NOMO-1 treated with DMSO at 0.1 percent for 48 hours (cell line): ENCODE measurements at regions not wholly inside any gene's neighbourhood (a gene's known extent, or its start where the extent isn't known, plus 50 kb on each side); places are given as distances from the start of the nearest gene placed in this dataset.

Experiments
- DNase-seq: peaks from one replicate; lab custom pipeline; 2025; ENCODE audit not compliant: unreplicated experiment; lab: John Stamatoyannopoulos, UW

- no peak for DNase-seq
Observed at GRCh38 chr9:4921449-4921848, 63.6 kb upstream of the JAK2 start.

DNA sequence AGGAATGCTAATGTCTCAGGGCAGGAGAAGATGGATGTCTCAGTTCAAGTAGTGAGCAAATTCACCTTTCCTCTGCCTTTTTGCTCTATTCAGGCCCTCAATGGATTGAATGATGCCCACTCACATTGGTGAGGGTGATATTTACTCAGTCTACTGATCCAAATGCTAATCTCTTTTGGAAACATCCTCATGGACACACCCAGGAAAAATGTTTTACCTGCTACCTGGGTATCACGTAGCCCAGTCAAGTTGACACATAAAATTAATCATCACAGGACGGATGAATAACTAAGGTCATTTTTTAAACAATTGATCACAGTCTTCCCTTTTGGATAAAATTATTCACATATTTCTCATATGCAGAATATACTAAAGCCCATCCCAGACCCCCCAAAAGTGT is 63.0 kb upstream of the JAK2 start:
- no peak for DNase-seq

DNA sequence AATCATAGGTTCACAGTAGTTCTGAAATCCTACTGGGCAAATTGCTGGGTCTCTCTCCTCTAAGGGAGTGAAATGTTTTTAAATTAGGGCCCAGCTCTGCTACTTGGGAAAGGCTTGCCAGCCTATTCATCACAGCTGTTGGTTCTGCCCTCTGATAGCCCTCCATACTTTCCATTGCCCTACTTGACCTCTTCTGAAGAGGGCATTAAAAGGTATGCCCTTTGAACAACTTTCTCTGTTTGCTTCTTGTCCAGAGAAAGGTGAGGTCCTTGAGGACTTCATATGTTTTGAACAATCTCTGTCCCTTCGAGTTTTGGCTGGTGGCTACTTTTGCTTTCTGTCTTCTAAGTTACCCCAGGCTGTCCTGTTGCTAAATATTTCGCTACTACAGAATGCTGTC is 62.3 kb upstream of the JAK2 start:
- no peak for DNase-seq

GRCh38 chr9:4923141-4923540 is 61.9 kb upstream of the JAK2 start:
- DNase-seq, result no peak

- DNase-seq, result peak; percentile 5
Observed at GRCh38 chr9:4923580-4924544, 61.2 kb upstream of the JAK2 start.

DNA sequence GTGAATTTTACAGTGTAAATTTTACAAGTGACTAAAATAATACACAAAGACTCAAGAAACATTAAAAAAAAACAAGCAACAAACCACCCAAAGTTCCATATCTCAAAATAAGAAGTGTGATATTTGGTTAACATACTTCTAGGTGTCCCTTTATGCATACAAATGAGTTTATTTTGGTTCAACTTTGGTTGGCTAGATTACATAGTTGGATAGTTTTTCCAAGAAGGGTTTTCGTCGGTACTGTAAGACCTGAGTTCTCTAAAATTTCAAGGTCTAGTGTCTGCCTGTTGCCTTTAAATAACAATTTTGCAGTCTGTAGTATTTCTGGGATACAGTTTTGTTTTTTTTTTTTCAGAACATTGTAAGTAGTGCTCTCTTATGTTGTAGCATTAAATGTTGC is 58.8 kb upstream of the JAK2 start:
- no peak for DNase-seq

GRCh38 chr9:4927043-4927471 is 58.0 kb upstream of the JAK2 start:
- no peak for DNase-seq

DNA sequence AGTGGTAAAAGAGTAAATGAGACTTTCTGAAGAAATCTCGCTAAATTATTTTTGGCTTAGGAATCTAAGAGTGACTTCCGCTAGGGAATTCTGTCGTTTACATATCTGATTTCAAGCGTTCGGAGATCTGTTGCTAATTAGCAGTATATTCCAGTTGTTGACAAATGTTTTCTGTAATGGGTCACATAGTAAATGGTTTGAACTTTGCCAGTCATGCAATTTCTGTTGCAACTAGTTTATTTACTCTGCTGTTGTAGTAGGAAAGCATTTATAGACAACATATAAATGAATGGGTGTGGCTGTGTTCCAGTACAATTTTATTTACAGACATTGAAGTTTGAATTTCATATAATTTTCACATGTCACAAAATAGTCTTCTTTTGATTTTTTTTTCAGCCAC is 57.4 kb upstream of the JAK2 start:
- DNase-seq, result no peak

- peak; percentile 1 for DNase-seq
Observed at GRCh38 chr9:4929917-4930316, 55.2 kb upstream of the JAK2 start.

DNA sequence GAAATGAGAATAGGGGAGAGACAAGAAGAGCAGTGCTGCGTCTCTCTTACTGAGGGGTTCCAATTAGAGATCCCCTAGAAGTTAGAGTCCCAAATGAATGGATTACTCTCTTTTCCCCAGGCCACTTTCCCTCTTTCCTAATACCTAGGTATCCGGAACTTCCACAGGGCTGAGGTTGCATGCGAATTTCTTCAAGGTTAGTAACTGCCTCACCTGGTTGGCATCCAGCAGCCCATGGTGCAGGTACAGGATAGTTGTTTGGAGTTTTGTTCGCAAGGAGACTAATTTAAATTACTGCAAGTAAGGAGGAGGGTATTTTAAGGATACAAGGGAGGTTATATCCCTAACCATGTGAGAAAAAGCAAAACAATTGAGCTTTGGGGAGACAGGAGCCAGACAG is 52.4 kb upstream of the JAK2 start:
- DNase-seq, result no peak

DNA sequence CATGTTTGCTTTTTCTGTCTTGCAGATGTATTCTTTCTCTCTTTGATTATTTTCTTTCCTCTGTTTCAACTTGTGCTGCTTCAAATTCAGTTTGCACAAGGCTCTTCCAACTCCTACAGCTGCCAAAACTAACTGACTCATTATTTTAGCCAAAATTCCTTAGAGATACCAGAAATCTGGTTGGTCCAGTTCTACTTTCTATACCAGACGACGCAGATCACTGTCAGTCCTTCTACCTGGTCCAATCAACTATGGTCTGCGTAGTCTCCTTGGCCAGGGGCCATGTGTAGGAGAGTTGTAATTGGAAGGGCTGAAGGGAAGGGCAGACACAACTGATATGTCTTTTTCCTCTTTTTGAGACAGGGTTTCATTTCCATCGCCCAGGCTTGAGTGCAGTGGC is 51.9 kb upstream of the JAK2 start:
- DNase-seq, result no peak

DNA sequence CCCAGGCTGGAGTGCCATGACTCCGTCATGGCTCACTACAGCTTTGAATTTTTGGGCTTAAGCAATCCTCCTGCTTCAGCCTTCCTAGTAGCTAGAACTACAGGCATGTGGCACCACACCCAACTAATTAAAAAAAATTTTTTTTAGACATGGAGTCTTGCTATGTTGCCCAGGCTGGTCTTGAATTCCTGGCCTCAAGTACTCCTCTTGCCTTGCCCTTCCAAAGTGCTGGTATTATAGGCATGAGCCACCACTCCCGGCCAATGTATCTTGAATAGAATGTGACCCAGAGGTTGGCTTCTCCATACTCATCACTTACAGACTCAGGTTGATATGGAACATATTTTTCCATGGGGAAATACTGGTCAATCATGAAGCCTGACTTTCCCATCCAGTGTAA is 51.2 kb upstream of the JAK2 start:
- DNase-seq, result no peak

DNA sequence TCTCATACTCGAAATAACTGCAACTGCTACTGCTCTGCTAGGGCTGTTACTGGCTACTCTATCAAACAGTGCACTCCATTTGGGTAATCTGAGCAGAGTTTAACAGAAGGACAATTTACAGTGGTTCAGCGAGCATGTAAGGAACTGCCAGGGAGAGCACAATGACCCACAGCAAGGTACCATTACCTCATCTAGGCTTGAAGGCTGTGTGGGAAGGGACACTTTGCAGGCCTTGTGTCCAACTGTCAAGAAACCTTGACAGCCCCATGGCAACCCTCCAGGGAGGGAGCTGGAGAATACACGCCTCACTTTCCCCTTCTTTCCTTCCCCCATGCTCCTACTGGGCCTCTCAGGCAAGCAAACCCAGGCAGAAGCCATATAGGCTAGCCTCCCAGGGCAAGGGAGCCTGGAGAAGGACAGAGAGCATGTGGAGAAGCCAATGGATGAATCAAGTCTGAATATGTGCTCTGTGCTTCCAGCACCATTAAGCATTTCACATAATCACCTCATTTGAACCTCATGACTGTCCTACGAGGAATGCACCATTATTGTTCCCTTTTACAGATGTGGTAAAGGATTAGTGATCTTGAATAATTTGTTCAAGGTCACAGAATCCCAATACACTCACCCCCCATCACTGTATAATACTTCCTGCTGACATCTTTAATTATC is 49.9 kb upstream of the JAK2 start:
- DNase-seq, result no peak
